GM12891 (cell line): ENCODE measurements at regions not wholly inside any gene's neighbourhood (a gene's known extent, or its start where the extent isn't known, plus 50 kb on each side); places are given as distances from the start of the nearest gene placed in this dataset.

Source experiments
- PAX5 ChIP-seq: IDR thresholded peaks from 2 replicates; pipeline ENCODE4 v1.6.1; 2011; ENCODE audit warnings: low read length, moderate library complexity, mild to moderate bottlenecking; ENCODE audit not compliant: insufficient read depth, severe bottlenecking
- POLR2A ChIP-seq: IDR thresholded peaks from 2 replicates; pipeline ENCODE4 v1.6.1; 2011; ENCODE audit warnings: low read depth, low read length, control low read depth
- POLR2AphosphoS5 ChIP-seq: IDR thresholded peaks from 2 replicates; pipeline ENCODE4 v1.6.1; 2011; ENCODE audit warnings: low read depth, low read length, control low read depth
- POU2F2 ChIP-seq: IDR thresholded peaks from 2 replicates; pipeline ENCODE4 v1.6.1; 2011; ENCODE audit warnings: low read depth, mild to moderate bottlenecking, control low read depth, low read length, moderate library complexity
- SPI1 ChIP-seq: IDR thresholded peaks from 2 replicates; pipeline ENCODE4 v1.6.1; 2011; ENCODE audit warnings: low read depth, low read length, control low read depth
- TAF1 ChIP-seq: IDR thresholded peaks from 2 replicates; pipeline ENCODE4 v1.6.1; 2011; ENCODE audit warnings: low read depth, low read length, control low read depth

- TF ChIP-seq POLR2A, result no peak
- no peak for TF ChIP-seq SPI1
- no peak for TF ChIP-seq POLR2AphosphoS5
- TF ChIP-seq TAF1, result no peak
- TF ChIP-seq PAX5, result no peak
- no peak for TF ChIP-seq POU2F2
Observed at GRCh38 chr2:77666251-77666980, 144.2 kb upstream of the LRRTM4 start.
